H1 (cell line): ENCODE measurements at regions not wholly inside any gene's neighbourhood (a gene's known extent, or its start where the extent isn't known, plus 50 kb on each side); places are given as distances from the start of the nearest gene placed in this dataset.

Experiments used
- BACH1 ChIP-seq: IDR thresholded peaks from 2 replicates; pipeline ENCODE4 v1.6.1; 2012; ENCODE audit warnings: low read length, improper control_type of control experiment
- CHD2 ChIP-seq: IDR thresholded peaks from 2 replicates; pipeline ENCODE4 v1.6.1; 2012; ENCODE audit warnings: low read length, improper control_type of control experiment
- NRF1 ChIP-seq: IDR thresholded peaks from 2 replicates; pipeline ENCODE4 v1.6.1; 2011; ENCODE audit warnings: mild to moderate bottlenecking, low read depth, low read length, improper control_type of control experiment
- POLR2A ChIP-seq, 2 experiments: IDR thresholded peaks; 1 replicate in 1 of 2; 2 replicates in 1 of 2; pipeline ENCODE4 v1.6.1; 2011; ENCODE audit warnings: low read depth in 2 of 2, low read length in 2 of 2, mild to moderate bottlenecking in 2 of 2; ENCODE audit errors: control extremely low read depth in 1 of 2
- RNF2 ChIP-seq: fragments of 200-900, 300-1000 bp; sonication (generic); IDR thresholded peaks from 2 replicates; pipeline ENCODE4 v1.7.1; 2016; ENCODE audit warnings: borderline replicate concordance, low read depth, mild to moderate bottlenecking, antibody characterized with exemption, low read length; ENCODE audit not compliant: poor library complexity, severe bottlenecking; ENCODE audit errors: missing control alignments
- SAP30 ChIP-seq: fragments of 300-600 bp; sonication (generic); IDR thresholded peaks from 2 replicates; pipeline ENCODE4 v1.7.1; 2012; ENCODE audit warnings: low read length, moderate library complexity, mild to moderate bottlenecking, inconsistent platforms; ENCODE audit not compliant: insufficient read depth, insufficient replicate concordance
- TAF1 ChIP-seq: IDR thresholded peaks from 2 replicates; pipeline ENCODE4 v1.6.1; 2011; ENCODE audit warnings: mild to moderate bottlenecking, low read depth, low read length

DNA sequence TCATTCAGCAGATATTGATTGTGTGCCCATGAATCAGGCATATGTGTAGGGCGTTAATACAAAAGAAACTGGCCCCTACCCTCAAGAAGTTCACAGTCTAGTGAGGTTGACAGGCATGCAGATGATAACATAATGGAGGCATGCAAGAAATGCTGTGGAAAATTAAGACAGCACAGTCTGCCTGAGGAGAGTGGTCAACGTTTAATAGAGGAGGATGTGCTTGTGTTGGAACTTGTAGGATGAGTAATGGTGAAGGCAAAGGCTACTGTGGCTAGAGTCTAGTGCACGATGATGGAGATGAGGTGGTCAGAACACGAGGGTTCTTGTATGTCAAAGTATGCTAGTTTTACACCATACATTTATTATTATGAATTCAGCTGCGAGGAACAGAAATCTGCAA lies 295.7 kb downstream of the SOX2 start (continued):
- TF ChIP-seq CHD2, result no peak
- TF ChIP-seq RNF2, result no peak
- no peak for TF ChIP-seq SAP30
- no peak for TF ChIP-seq NRF1
- no peak for TF ChIP-seq POLR2A (IDR thresholded peaks at IDR 0.05; ENCODE audit: control extremely low read depth in 1 of 2, low read depth in 2 of 2, low read length in 2 of 2)
- no peak for TF ChIP-seq BACH1
- TF ChIP-seq TAF1, result no peak
